GM19023 (cell line): ENCODE measurements at regions not wholly inside any gene's neighbourhood (a gene's known extent, or its start where the extent isn't known, plus 50 kb on each side); places are given as distances from the start of the nearest gene placed in this dataset.
"Not testable (repeated sequence)": the region's sequence is repeated elsewhere in the genome, so short reads cannot be mapped to it uniquely, and the experiment has no call there.

Experiments used
- ATAC-seq: cut with Tn5 transposase; IDR thresholded peaks from one replicate; pipeline ENCODE4 v1.9.1; 2021; ENCODE audit warnings: mild to moderate bottlenecking, moderate library complexity; ENCODE audit not compliant: unreplicated experiment

DNA sequence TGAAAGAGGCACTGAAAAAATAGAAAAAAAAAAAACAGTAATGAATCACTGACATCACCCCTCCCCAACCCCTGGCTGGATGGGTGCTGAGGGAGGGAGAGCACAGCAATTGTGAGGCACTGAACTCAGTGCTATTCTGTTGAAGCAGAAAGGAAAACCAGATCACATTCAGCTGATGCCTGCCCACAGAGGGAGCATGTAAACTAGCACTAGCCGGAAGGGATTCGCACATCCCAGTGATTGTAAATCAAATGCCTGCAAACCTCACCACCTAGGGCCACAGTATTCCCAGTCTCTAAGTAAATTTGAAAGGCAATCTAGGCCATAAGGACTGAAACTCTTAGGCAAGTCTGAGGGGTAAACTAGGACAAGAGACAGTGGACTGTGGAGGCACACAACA, 772.0 kb upstream of the CCDC179 start:
- no peak for ATAC-seq

- no peak for ATAC-seq
Observed at GRCh38 chr11:23644443-23644842, 784.2 kb upstream of the CCDC179 start.

- ATAC-seq = not testable (repeated sequence)
Observed at GRCh38 chr11:23652336-23652735, 792.1 kb upstream of the CCDC179 start.

DNA sequence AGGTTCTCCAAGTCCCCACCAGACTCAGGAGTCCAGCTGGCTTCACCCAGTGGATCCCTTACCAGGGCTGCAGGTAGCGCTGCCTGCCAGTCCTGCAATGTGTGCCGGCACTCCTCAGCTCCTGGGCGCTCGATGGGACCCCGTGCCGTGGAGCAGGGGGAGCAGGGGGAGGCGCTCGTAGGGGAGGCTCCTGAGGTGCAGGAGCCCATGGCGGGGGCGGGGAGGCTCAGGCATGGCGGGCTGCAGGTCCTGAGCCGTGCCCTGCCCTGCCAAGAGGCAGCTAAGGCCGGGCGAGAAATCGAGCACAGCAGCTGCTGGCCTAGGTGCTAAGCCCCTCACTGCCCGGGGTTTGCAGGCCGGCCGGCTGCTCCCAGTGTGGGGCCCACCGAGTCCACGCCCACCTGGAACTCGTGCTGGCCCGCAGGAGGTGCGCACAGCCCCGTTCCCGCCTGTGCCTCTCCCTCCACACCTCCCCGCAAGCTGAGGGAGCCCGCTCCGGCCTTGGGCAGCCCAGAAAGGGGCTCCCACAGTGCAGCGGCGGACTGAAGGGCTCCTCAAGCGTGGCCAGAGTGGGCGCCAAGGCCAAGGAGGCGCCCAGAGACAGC, 792.9 kb upstream of the CCDC179 start:
- no peak for ATAC-seq

- ATAC-seq = no peak
Observed at GRCh38 chr11:23668324-23668723, 808.0 kb upstream of the CCDC179 start.

DNA sequence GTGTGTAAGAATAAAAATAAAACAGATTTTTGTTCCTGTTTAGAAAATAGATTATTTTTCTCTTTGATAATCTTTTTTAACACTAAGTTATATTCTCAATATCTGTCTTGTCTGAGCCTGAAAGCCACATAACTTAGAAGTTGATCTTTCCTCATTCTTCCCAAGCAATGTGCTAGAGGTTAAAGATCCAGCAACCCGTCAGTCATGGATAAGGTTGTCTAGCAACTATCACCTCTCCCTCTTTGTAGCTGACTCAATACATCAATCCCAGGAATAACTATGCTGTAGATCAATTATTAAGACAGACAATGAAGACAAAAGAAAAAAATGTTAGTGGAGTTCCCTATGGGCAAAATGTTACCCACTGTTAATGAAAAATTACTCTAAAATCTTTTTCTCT, 813.1 kb upstream of the CCDC179 start:
- no peak for ATAC-seq

DNA sequence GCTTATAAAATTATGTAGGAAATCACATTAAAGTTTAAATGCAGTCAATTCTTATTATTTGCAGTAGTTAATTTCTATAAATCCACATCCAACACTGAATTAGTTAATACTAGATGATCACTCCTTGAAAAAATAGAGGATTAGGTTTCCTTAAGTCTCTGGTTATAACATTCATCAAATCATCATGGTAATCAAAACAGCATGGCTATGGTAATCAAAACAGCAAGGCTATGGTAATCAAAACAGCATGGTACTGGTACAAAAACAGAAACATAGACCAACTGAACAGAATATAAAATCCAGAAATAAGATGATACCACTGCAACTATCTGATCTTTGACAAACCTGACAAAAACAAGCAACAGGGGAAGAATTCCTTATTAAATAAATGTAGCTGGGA, 814.6 kb upstream of the CCDC179 start:
- no peak for ATAC-seq

DNA sequence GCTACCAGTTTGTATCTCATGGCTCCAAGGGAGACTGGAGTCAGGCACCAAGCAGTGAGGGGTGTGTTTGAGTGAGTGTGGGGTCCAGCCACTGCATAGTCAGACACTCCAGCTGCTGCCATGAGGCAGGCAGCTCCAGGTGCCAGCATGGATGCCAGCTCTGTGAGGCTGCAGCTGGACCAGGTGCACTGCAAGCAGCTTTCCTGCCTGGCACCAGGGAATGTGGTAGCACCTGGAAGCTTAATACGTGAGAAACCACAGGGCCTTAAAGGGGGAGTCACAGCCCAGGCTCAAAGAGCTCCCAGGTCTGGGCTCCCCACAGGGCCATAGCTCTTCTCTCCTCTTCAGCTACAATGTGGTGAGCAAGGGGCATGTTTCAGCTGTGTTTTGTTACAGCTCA, 817.8 kb upstream of the LUZP2 start:
- ATAC-seq = no peak

- ATAC-seq = no peak
Observed at GRCh38 chr11:23679981-23680380, 816.9 kb upstream of the LUZP2 start.

GRCh38 chr11:23680488-23681230, 816.2 kb upstream of the LUZP2 start:
- ATAC-seq = no peak

DNA sequence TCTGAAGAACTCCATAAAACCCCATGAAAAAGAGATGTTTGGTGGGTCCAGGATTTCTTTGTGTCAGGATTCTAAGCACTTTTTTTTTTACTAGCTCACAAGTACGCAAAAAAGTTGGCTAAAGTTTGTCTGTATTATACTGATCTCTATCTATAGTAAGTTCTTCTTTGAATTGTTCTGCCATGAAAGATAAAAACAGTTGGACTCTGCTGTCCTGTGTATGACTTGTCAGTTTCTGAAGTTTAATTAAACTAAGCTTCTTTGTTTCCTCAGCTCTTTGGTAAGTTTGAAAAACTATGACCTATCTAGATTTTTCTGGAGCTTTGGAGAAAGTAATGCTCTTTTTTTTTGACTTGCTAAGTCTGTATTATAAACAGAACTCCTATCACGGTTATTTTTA, 812.2 kb upstream of the LUZP2 start:
- ATAC-seq = no peak

- ATAC-seq = no peak
Observed at GRCh38 chr11:23687991-23688390, 808.9 kb upstream of the LUZP2 start.

DNA sequence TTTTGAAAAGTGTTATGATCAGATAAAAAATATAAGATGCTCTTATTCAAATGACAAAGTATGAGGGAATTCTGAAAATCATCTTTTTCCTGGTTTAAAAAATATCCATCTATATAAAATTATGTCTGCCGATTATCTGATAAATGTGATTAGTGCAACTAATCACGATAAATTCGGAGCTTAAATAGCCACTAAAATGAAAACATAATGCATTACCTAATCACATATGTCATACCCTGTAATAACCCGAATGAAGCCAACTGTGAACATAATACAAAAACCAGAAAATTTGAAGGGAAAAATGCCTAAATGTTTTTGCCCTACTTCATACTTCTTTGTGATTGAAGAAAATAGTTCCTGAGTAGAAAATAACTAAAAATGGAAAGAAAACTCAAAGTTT, 808.4 kb upstream of the LUZP2 start:
- ATAC-seq = no peak

DNA sequence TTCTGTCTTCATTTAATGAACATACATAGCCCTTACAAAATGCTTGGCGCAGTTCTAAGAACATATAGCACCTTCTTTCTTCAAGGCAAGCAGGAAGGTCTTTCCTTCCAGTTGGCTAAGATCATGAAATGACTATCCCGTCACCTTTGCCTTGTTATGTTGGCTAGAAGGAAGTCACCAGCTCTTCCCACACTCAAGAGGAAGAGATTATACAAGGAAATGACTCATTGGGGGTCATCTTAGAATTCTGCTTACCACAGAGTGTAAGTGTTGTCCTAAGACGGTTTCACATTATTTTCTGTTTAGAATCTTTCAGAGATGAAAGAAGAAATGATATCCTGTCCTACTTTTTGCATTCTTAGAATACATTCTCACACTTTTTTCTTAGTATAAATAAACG, 808.0 kb upstream of the LUZP2 start:
- no peak for ATAC-seq

DNA sequence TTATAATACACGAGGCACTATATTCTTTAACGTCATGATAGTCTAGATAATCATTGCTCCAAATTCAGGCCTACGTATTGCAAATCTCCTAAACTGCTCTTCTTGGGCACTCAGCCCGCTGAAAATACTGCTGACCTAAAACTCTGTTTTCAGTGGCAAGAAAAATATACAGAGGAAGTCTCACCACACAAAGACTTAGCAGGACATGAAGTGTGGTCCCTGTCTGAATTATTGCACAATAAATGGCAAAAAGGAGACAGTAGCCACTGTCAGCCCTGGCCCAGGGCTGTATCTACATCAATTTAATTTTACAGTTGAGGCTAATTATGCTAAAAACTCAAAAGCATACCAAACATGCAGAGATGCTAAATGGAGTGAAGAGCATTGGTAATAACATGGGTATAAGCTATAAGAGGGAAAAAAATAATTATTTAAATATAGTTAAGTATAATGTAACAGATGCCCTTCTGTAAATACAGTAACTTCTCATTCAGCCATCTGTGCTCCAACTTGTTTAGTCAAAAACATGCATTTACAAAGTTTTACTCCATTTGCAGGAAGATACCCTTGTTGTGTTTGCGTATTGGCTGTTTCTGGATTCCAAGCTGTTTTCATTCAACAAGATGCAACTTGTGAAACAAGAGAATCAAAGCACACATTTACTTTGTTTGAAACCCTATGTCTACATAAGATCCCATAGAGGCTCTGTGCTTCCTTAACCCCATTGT, 800.0 kb upstream of the LUZP2 start:
- ATAC-seq = no peak

- no peak for ATAC-seq
Observed at GRCh38 chr11:23704183-23704582, 792.7 kb upstream of the LUZP2 start.

DNA sequence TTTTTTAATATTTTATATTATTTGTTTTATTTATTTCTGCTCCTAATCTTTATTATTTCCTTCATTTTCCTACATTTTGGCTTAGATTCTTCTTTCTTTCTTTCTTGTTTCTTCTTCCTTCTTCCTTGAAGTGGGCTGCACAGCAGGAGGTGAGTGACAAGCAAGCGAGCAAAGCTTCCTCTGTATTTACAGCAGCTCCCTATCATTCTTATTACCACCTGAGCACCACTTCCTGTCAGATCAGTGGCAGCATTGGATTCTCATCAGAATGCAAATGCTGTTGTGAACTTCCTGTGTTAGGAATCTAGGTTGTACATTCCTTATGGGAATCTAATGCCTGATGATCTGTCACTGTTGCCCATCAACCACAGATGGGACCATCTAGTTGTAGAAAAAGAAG, 784.9 kb upstream of the LUZP2 start:
- ATAC-seq = no peak

DNA sequence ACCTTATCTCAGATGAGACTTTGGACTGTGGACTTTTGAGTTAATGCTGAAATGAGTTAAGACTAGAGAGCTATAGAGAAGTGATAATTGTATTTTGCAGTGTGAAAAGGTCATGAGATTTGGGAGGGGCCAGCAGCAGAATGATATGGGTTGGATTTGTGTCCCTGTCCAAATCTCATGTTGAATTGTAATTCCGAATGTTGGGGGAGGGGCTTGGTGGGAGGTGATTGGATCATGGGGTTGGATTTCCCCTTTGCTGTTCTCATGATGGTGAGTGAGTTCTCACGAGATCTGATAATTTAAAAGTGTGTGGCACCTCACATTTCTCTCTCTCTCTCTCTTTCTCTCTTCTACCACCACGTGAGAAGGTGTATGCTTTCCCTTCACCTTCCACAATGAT, 777.8 kb upstream of the LUZP2 start:
- ATAC-seq = no peak

DNA sequence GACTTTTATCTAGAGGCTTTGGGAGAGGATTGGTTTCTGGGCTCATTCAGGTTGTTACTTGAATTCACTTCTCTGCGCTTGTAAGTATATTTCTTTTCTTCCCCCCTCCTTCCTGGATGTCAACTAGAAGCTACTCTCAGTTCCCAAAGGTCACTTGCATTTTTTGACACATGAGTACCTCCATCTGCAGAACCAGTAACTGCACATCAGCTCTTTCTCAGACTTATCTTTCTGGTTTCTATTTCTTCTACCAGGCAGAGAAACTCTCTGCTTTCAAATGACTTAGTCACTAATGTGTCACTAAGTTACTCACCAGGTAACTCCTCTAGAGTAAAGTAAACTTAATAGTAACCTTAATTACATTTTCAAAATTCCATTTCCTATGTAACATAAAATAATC, 773.0 kb upstream of the LUZP2 start:
- ATAC-seq = no peak

- ATAC-seq = no peak
Observed at GRCh38 chr11:23725752-23726151, 771.1 kb upstream of the LUZP2 start.

DNA sequence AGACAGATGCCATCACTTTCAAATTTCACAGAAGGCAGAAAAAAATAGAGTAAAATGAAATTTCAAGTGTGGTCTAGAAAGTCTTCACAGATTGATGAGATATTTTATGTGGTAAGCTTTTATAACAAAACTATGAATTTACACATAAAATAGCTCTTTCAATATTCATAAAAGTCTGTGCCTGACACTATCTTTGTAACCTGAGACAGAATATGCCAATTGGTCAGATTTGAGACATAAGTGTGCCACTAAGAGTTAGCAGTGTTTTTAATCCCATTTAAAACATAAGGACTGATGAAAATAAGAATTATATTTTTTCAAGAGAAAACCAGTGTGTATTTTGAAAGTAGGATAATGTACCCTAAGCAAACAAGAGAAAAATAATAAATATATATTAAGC, 769.5 kb upstream of the LUZP2 start:
- ATAC-seq = no peak

DNA sequence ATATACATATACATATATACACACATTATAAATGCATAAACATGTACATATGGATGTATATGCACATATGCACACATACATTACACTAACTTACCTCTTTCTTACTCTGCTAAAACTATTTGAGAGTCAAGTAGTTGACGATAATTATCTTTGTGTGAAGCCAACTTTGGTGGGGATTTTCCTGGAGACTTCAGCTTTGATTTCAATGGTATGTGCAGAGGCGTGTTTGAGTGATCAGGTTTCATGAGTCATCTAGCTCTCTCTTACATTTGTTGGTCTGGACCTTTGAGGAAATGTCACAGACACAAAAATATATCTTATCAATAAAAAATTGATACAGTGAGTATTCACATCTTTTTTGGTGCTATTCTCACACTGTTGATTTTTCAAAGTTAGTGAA, 769.1 kb upstream of the LUZP2 start:
- ATAC-seq = no peak
